ENCODE measurements at regions not wholly inside any gene's neighbourhood (a gene's known extent, or its start where the extent isn't known, plus 50 kb on each side); places are given as distances from the start of the nearest gene placed in this dataset.

DNA sequence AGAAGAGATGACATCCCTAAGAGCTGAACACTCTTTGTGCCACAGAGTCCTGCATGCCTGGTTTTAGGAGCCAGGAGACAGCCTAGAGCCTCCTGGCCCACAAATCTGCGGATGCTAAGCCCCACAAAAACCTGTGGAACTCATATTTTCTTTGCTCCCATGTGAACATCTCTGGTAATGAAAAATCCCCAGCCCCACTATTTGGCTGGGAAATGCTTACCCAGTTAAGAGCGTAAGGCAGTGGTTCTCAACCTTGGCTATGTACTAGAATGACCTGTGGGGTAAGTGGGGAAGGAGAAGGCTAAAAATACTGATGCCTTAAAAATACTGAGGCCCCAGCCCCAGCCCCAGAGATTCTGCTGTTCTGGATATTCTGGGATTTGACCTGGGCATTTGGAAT is 208.1 kb downstream of the EN1 start:
- H3K36me3 ChIP-seq (ENCODE audit: control insufficient read depth in 2 of 2, insufficient read depth in 2 of 2, low read length in 1 of 2) = no peaks in the 10 kb centered on the region
- WGBS, 2 donors = 70 to 73% methylated on average over 2 of the region's 2 CpGs
- H3K4me1 ChIP-seq (ENCODE audit: control insufficient read depth in 2 of 2, insufficient read depth in 2 of 2, low read length in 1 of 2) = no peaks in the 10 kb centered on the region
- no peaks in the 10 kb centered on the region for H3K27me3 ChIP-seq (ENCODE audit: control insufficient read depth in 1 of 2, insufficient read depth in 2 of 2, low read length in 2 of 2)
- H3K9me3 ChIP-seq (ENCODE audit: control insufficient read depth in 2 of 2, insufficient read depth in 1 of 2, low read depth in 1 of 2, low read length in 1 of 2) = no peaks in the 10 kb centered on the region
- no peak overlapping the region for H3K27ac ChIP-seq (ENCODE audit: low read depth in 2 of 2, low read length in 1 of 2)
- H3K4me3 ChIP-seq (ENCODE audit: low read depth in 1 of 2, low read length in 2 of 2) = no peak overlapping the region

GRCh38 chr2:118638453-118638852 is 209.0 kb downstream of the EN1 start:
- no peak overlapping the region for H3K4me3 ChIP-seq (ENCODE audit: low read depth in 1 of 2, low read length in 2 of 2)
- H3K27ac ChIP-seq (ENCODE audit: low read depth in 2 of 2, low read length in 1 of 2) = no peak overlapping the region
- H3K9me3 ChIP-seq (ENCODE audit: control insufficient read depth in 2 of 2, insufficient read depth in 1 of 2, low read depth in 1 of 2, low read length in 1 of 2) = no peaks in the 10 kb centered on the region
- H3K27me3 ChIP-seq (ENCODE audit: control insufficient read depth in 1 of 2, insufficient read depth in 2 of 2, low read length in 2 of 2) = no peaks in the 10 kb centered on the region
- WGBS, 2 donors = 59 to 70% methylated on average over 5 of the region's 5 CpGs
- H3K36me3 ChIP-seq (ENCODE audit: control insufficient read depth in 2 of 2, insufficient read depth in 2 of 2, low read length in 1 of 2) = no peaks in the 10 kb centered on the region
- no peaks in the 10 kb centered on the region for H3K4me1 ChIP-seq (ENCODE audit: control insufficient read depth in 2 of 2, insufficient read depth in 2 of 2, low read length in 1 of 2)

- 46 to 56% methylated on average over 6 of the region's 6 CpGs for WGBS, 2 donors
- Histone ChIP-seq H3K4me3 (ENCODE audit: low read depth in 1 of 2, low read length in 2 of 2) (no peak overlapping the region), H3K4me1 (ENCODE audit: control insufficient read depth in 2 of 2, insufficient read depth in 2 of 2, low read length in 1 of 2) (no peaks in the 10 kb centered on the region), H3K36me3 (ENCODE audit: control insufficient read depth in 2 of 2, insufficient read depth in 2 of 2, low read length in 1 of 2) (no peaks in the 10 kb centered on the region), H3K9me3 (ENCODE audit: control insufficient read depth in 2 of 2, insufficient read depth in 1 of 2, low read depth in 1 of 2, low read length in 1 of 2) (no peaks in the 10 kb centered on the region), H3K27me3 (ENCODE audit: control insufficient read depth in 1 of 2, insufficient read depth in 2 of 2, low read length in 2 of 2) (no peaks in the 10 kb centered on the region), H3K27ac (ENCODE audit: low read depth in 2 of 2, low read length in 1 of 2) (no peak overlapping the region)
These were observed 211.6 kb downstream of the EN1 start for GRCh38 chr2:118635891-118636290.

- 78 to 83% methylated on average over 3 of the region's 3 CpGs for WGBS, 2 donors
- Histone ChIP-seq H3K9me3 (ENCODE audit: control insufficient read depth in 2 of 2, insufficient read depth in 1 of 2, low read depth in 1 of 2, low read length in 1 of 2) (no peaks in the 10 kb centered on the region), H3K27ac (ENCODE audit: low read depth in 2 of 2, low read length in 1 of 2) (no peak overlapping the region), H3K4me1 (ENCODE audit: control insufficient read depth in 2 of 2, insufficient read depth in 2 of 2, low read length in 1 of 2) (no peaks in the 10 kb centered on the region), H3K27me3 (ENCODE audit: control insufficient read depth in 1 of 2, insufficient read depth in 2 of 2, low read length in 2 of 2) (no peaks in the 10 kb centered on the region), H3K36me3 (ENCODE audit: control insufficient read depth in 2 of 2, insufficient read depth in 2 of 2, low read length in 1 of 2) (no peaks in the 10 kb centered on the region), H3K4me3 (ENCODE audit: low read depth in 1 of 2, low read length in 2 of 2) (no peak overlapping the region)
These were observed 212.6 kb downstream of the EN1 start for GRCh38 chr2:118634876-118635275.

DNA sequence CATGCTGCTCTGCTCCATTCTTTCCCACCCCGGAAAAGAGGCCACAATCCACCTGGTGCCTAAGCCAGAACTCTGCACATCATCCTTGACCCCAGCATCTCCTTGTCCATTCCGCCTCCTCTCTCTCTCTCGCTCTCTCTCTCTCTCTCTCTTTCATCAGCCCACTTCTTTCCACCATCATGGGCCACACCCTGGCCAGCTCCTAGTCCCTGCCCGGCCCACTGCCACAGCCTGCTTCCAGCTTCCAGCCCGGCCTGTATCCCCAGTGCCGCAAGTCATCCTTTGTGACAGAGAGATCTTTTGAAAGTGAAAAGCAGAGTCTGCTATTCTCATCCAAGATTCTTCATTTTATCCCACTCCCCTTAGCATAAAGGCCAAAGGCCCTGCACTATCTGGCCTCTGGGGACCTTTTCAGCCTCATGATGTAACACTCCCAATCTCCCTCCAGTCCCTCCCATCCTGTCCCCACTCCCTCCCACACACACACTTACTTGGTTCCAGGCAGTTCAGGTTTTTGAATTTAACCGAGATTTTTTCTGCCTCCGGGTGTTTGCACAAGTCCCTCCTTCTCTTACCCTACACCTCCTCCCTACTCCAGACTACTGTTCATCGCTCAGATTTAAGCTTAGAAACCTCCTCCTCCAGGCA is 214.0 kb downstream of the EN1 start:
- H3K27ac ChIP-seq (ENCODE audit: low read depth in 2 of 2, low read length in 1 of 2) = no peak overlapping the region
- WGBS, 2 donors = 83 to 87% methylated on average over 9 of the region's 9 CpGs
- H3K4me3 ChIP-seq (ENCODE audit: low read depth in 1 of 2, low read length in 2 of 2) = no peak overlapping the region
- H3K36me3 ChIP-seq (ENCODE audit: control insufficient read depth in 2 of 2, insufficient read depth in 2 of 2, low read length in 1 of 2) = no peaks in the 10 kb centered on the region
- no peaks in the 10 kb centered on the region for H3K9me3 ChIP-seq (ENCODE audit: control insufficient read depth in 2 of 2, insufficient read depth in 1 of 2, low read depth in 1 of 2, low read length in 1 of 2)
- no peaks in the 10 kb centered on the region for H3K27me3 ChIP-seq (ENCODE audit: control insufficient read depth in 1 of 2, insufficient read depth in 2 of 2, low read length in 2 of 2)
- H3K4me1 ChIP-seq (ENCODE audit: control insufficient read depth in 2 of 2, insufficient read depth in 2 of 2, low read length in 1 of 2) = no peaks in the 10 kb centered on the region

GRCh38 chr2:118632921-118633320 is 214.5 kb downstream of the EN1 start:
- no peaks in the 10 kb centered on the region for H3K4me1 ChIP-seq (ENCODE audit: control insufficient read depth in 2 of 2, insufficient read depth in 2 of 2, low read length in 1 of 2)
- no peak overlapping the region for H3K27ac ChIP-seq (ENCODE audit: low read depth in 2 of 2, low read length in 1 of 2)
- WGBS, 2 donors = 73 to 76% methylated on average over 6 to 11 of the region's 11 CpGs
- no peaks in the 10 kb centered on the region for H3K36me3 ChIP-seq (ENCODE audit: control insufficient read depth in 2 of 2, insufficient read depth in 2 of 2, low read length in 1 of 2)
- H3K27me3 ChIP-seq (ENCODE audit: control insufficient read depth in 1 of 2, insufficient read depth in 2 of 2, low read length in 2 of 2) = no peaks in the 10 kb centered on the region
- H3K9me3 ChIP-seq (ENCODE audit: control insufficient read depth in 2 of 2, insufficient read depth in 1 of 2, low read depth in 1 of 2, low read length in 1 of 2) = no peaks in the 10 kb centered on the region
- H3K4me3 ChIP-seq (ENCODE audit: low read depth in 1 of 2, low read length in 2 of 2) = no peak overlapping the region

DNA sequence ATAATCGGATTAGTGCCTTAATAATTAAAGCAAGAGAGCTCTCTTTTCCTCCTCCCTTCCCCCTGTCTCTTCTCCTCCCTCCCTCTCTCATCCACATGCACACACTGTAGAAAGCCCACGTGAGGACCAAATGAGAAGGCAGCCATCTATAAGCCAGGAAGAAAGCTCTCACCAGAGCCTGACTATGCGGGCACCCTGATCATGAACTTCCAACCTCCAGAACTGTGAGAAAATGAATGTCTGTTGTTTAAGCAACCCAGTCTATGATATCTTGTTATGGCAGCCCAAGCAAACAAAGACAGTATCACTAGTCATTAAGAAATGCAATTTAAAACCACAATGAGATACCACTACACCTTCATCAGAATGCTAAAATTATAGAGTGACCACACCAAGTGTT is 220.3 kb downstream of the EN1 start:
- Histone ChIP-seq H3K4me1 (ENCODE audit: control insufficient read depth in 2 of 2, insufficient read depth in 2 of 2, low read length in 1 of 2) (no peaks in the 10 kb centered on the region), H3K4me3 (ENCODE audit: low read depth in 1 of 2, low read length in 2 of 2) (no peak overlapping the region), H3K27ac (ENCODE audit: low read depth in 2 of 2, low read length in 1 of 2) (no peak overlapping the region), H3K36me3 (ENCODE audit: control insufficient read depth in 2 of 2, insufficient read depth in 2 of 2, low read length in 1 of 2) (no peaks in the 10 kb centered on the region), H3K9me3 (ENCODE audit: control insufficient read depth in 2 of 2, insufficient read depth in 1 of 2, low read depth in 1 of 2, low read length in 1 of 2) (peaks cover 0 to 3% of the 10 kb centered on the region in 2 donors), H3K27me3 (ENCODE audit: control insufficient read depth in 1 of 2, insufficient read depth in 2 of 2, low read length in 2 of 2) (no peaks in the 10 kb centered on the region)
- 79 to 86% methylated on average over 3 of the region's 3 CpGs for WGBS, 2 donors

DNA sequence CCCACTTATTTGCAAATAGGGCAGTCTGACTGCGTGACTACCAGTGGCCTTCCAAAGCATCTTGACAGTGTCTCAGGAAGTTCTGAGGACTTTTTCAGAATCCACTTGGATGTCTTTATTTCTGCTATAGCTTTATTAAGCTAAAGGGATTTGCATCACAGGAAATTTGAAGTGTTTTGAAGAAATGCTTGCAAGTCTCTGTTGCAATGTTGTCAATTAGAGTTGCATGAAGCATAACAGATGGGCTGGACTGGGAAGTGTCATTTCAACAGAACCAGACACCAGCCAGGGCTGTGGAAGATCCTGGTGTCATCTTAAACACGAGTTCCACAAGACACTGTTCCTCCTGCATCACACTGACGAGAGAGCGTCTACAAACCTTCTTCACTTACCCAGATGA is 224.5 kb downstream of the EN1 start:
- Histone ChIP-seq H3K27ac (ENCODE audit: low read depth in 2 of 2, low read length in 1 of 2) (no peak overlapping the region), H3K4me3 (ENCODE audit: low read depth in 1 of 2, low read length in 2 of 2) (no peak overlapping the region)
- WGBS, 2 donors = 71 to 78% methylated on average over 4 of the region's 4 CpGs

DNA sequence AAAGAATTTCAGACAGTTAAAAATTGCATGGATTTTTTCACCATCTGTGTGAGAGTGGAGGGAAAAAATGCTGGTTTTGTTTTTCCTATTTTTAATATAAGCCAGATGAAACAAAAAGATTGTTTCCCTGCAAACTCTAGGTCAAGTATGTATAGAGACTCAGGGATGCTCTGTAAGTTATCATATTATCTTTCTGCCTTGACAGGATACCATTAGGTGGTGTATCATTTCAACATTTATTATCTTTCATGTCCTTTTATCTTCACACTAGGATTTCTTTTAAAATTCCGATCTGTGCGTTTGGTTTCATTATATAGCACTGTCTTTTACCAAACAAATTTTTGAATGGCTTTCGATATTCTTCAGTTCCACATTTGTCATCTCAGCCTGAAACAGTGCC is 225.3 kb downstream of the EN1 start:
- no peaks in the 10 kb centered on the region for H3K36me3 ChIP-seq (ENCODE audit: control insufficient read depth in 2 of 2, insufficient read depth in 2 of 2, low read length in 1 of 2)
- WGBS, 2 donors = 70 to 86% methylated on average over 3 of the region's 3 CpGs
- no peak overlapping the region for H3K27ac ChIP-seq (ENCODE audit: low read depth in 2 of 2, low read length in 1 of 2)
- H3K4me1 ChIP-seq (ENCODE audit: control insufficient read depth in 2 of 2, insufficient read depth in 2 of 2, low read length in 1 of 2) = no peaks in the 10 kb centered on the region
- peaks cover 0 to 3% of the 10 kb centered on the region in 2 donors for H3K9me3 ChIP-seq (ENCODE audit: control insufficient read depth in 2 of 2, insufficient read depth in 1 of 2, low read depth in 1 of 2, low read length in 1 of 2)
- no peak overlapping the region for H3K4me3 ChIP-seq (ENCODE audit: low read depth in 1 of 2, low read length in 2 of 2)
- no peaks in the 10 kb centered on the region for H3K27me3 ChIP-seq (ENCODE audit: control insufficient read depth in 1 of 2, insufficient read depth in 2 of 2, low read length in 2 of 2)

More for the DNA sequence above, 224.5 kb downstream of the EN1 start:
- Histone ChIP-seq H3K27me3 (ENCODE audit: control insufficient read depth in 1 of 2, insufficient read depth in 2 of 2, low read length in 2 of 2) (no peaks in the 10 kb centered on the region), H3K36me3 (ENCODE audit: control insufficient read depth in 2 of 2, insufficient read depth in 2 of 2, low read length in 1 of 2) (no peaks in the 10 kb centered on the region), H3K9me3 (ENCODE audit: control insufficient read depth in 2 of 2, insufficient read depth in 1 of 2, low read depth in 1 of 2, low read length in 1 of 2) (peaks cover 0 to 3% of the 10 kb centered on the region in 2 donors), H3K4me1 (ENCODE audit: control insufficient read depth in 2 of 2, insufficient read depth in 2 of 2, low read length in 1 of 2) (no peaks in the 10 kb centered on the region)

GRCh38 chr2:118618279-118618678 is 229.2 kb downstream of the EN1 start:
- Histone ChIP-seq H3K4me1 (ENCODE audit: control insufficient read depth in 2 of 2, insufficient read depth in 2 of 2, low read length in 1 of 2) (no peaks in the 10 kb centered on the region), H3K36me3 (ENCODE audit: control insufficient read depth in 2 of 2, insufficient read depth in 2 of 2, low read length in 1 of 2) (no peaks in the 10 kb centered on the region), H3K27me3 (ENCODE audit: control insufficient read depth in 1 of 2, insufficient read depth in 2 of 2, low read length in 2 of 2) (no peaks in the 10 kb centered on the region), H3K9me3 (ENCODE audit: control insufficient read depth in 2 of 2, insufficient read depth in 1 of 2, low read depth in 1 of 2, low read length in 1 of 2) (no peaks in the 10 kb centered on the region), H3K4me3 (ENCODE audit: low read depth in 1 of 2, low read length in 2 of 2) (no peak overlapping the region), H3K27ac (ENCODE audit: low read depth in 2 of 2, low read length in 1 of 2) (no peak overlapping the region)
- WGBS, 2 donors = 58 to 66% methylated on average over 13 of the region's 13 CpGs
